HepG2 (cell line): ENCODE measurements at regions not wholly inside any gene's neighbourhood (a gene's known extent, or its start where the extent isn't known, plus 50 kb on each side); places are given as distances from the start of the nearest gene placed in this dataset.

Experiments
- ATAC-seq: fragments of 200-7000 bp; cut with Tn5 transposase; 3 replicates; pipeline ENCODE4 v1.9.1; 2020; ENCODE audit warnings: mild to moderate bottlenecking, moderate library complexity
- BruUV-seq: library from RNA; stranded (reverse); fragments of 400-500 nt; replicated peaks from 2 replicates; lab custom pipeline; 2021; lab: Mats Ljungman, UMichigan
- CTCF ChIA-PET: fragments of 300-600 bp; formaldehyde crosslinking; extraction: SDS; loops from one replicate; lab custom pipeline; 2021; ENCODE audit warnings: low total read pairs, inconsistent platforms, low intra/inter-chr PET ratio; lab: Yijun Ruan, JAX
- POLR2A ChIA-PET: fragments of 350-600 bp; sonication (Branson Sonifier 250); formaldehyde crosslinking; loops from one replicate; lab custom pipeline; 2020; ENCODE audit warnings: antibody characterized with exemption, inconsistent platforms; lab: Yijun Ruan, JAX
- DNase-seq: peaks from one replicate; pipeline ENCODE4 v3.0.0-alpha.2; 2015; ENCODE audit warnings: low spot score
- FAIRE-seq: peaks from 3 replicates; lab custom pipeline; 2011; peaks lifted over from hg19 to GRCh38; lab: Jason Lieb, UNC
- H2AFZ ChIP-seq: one replicate; pipeline ENCODE4 v1.6.1; 2011; ENCODE audit warnings: low read length, inconsistent platforms
- H3K27ac ChIP-seq: fragments of 300-600 bp; 3 replicates; pipeline ENCODE4 v1.8.0; 2011; ENCODE audit warnings: mixed run types, mild to moderate bottlenecking, mixed read lengths, low read length, inconsistent platforms; ENCODE audit not compliant: insufficient read depth; ENCODE audit errors: extremely low read length
- H3K27me3 ChIP-seq, 2 experiments: fragments of 200-600 bp in 1 of 2; 2 replicates in 1 of 2; 3 replicates in 1 of 2; pipeline versions ENCODE4 v1.6.0 to v1.8.0; 2011; ENCODE audit warnings: low read length in 2 of 2, mild to moderate bottlenecking in 2 of 2, moderate library complexity in 2 of 2, inconsistent platforms in 1 of 2; ENCODE audit not compliant: insufficient read depth in 2 of 2, control insufficient read depth in 1 of 2
- H3K36me3 ChIP-seq, 2 experiments: fragments of 200-600 bp in 1 of 2; replicated peaks in 1 of 2; 2 replicates in 1 of 2; 3 replicates in 1 of 2; pipeline versions ENCODE4 v1.5.1 to v1.8.0; 2011; ENCODE audit warnings: low read length in 2 of 2, inconsistent platforms in 1 of 2; ENCODE audit not compliant: insufficient read depth in 2 of 2, control insufficient read depth in 1 of 2
- H3K4me1 ChIP-seq: 2 replicates; pipeline ENCODE4 v1.5.1; 2012; ENCODE audit warnings: low read length, inconsistent platforms; ENCODE audit not compliant: insufficient read depth
- H3K4me2 ChIP-seq: 2 replicates; pipeline ENCODE4 v1.6.0; 2011; ENCODE audit warnings: low read depth, low read length, inconsistent platforms
- H3K4me3 ChIP-seq, 3 experiments: fragments of 200-600 bp in 1 of 3; sonication (generic), shearing (Covaris generic) in 1 of 3; replicated peaks in 1 of 3; 2 replicates each; pipeline ENCODE4 v1.5.1; 2011 to 2016; ENCODE audit warnings: low read length in 3 of 3, inconsistent platforms in 2 of 3, low read depth in 2 of 3, mild to moderate bottlenecking in 2 of 3, control low read depth in 1 of 3, mixed read lengths in 1 of 3; ENCODE audit not compliant: insufficient read depth in 1 of 3
- H3K79me2 ChIP-seq: one replicate; pipeline ENCODE4 v1.6.1; 2011; ENCODE audit warnings: low read length, inconsistent platforms; ENCODE audit not compliant: insufficient read depth
- H3K9ac ChIP-seq: 2 replicates; pipeline ENCODE4 v1.6.0; 2011; ENCODE audit warnings: mild to moderate bottlenecking, low read depth, low read length, inconsistent platforms; ENCODE audit not compliant: insufficient read depth
- H3K9me3 ChIP-seq: 2 replicates; pipeline ENCODE4 v1.5.1; 2012; ENCODE audit warnings: mild to moderate bottlenecking, low read length
- H4K20me1 ChIP-seq: 2 replicates; pipeline ENCODE4 v1.6.0; 2011; ENCODE audit warnings: inconsistent platforms, mild to moderate bottlenecking, low read length, moderate library complexity; ENCODE audit not compliant: insufficient read depth
- BRD4 ChIP-seq: sonication (generic); formaldehyde crosslinking; IDR thresholded peaks from 2 replicates; pipeline ENCODE4 v1.4.0; 2020; ENCODE audit warnings: missing genetic modification reagents
- DMAP1 ChIP-seq: IDR thresholded peaks from 2 replicates; pipeline ENCODE4 v1.6.1; 2016
- DMTF1 ChIP-seq: sonication (generic); formaldehyde crosslinking; IDR thresholded peaks from 2 replicates; pipeline ENCODE4 v1.4.0; 2020; ENCODE audit warnings: mild to moderate bottlenecking, missing genetic modification reagents
- HMG20A ChIP-seq: IDR thresholded peaks from 2 replicates; pipeline ENCODE4 v1.6.1; 2016; ENCODE audit warnings: borderline replicate concordance
- HOXA3 ChIP-seq: sonication (generic); formaldehyde crosslinking; IDR thresholded peaks from 2 replicates; pipeline ENCODE4 v1.5.0; 2020; ENCODE audit warnings: missing genetic modification reagents
- MED8 ChIP-seq: sonication (generic); formaldehyde crosslinking; IDR thresholded peaks from 2 replicates; pipeline ENCODE4 v1.8.1; 2023; ENCODE audit warnings: mild to moderate bottlenecking, missing genetic modification reagents; ENCODE audit not compliant: insufficient replicate concordance
- NFKBIZ ChIP-seq: IDR thresholded peaks from 2 replicates; pipeline ENCODE4 v1.6.1; 2018; ENCODE audit warnings: missing genetic modification reagents, missing compliant biosample characterization
- PITX1 ChIP-seq: sonication (generic); formaldehyde crosslinking; IDR thresholded peaks from 2 replicates; pipeline ENCODE4 v1.5.1; 2020; ENCODE audit warnings: mild to moderate bottlenecking, missing genetic modification reagents
- SP2 ChIP-seq: sonication (generic); formaldehyde crosslinking; IDR thresholded peaks from 2 replicates; pipeline ENCODE4 v1.5.1; 2020; ENCODE audit warnings: mild to moderate bottlenecking, missing genetic modification reagents
- SUZ12 ChIP-seq: fragments of 150-350 bp; IDR thresholded peaks from 2 replicates; pipeline ENCODE4 v1.6.1; 2014; ENCODE audit warnings: low read depth, low read length
- TCF12 ChIP-seq, 2 experiments: fragments of 450-650 bp in 1 of 2; sonication (generic) in 1 of 2; formaldehyde crosslinking in 1 of 2; IDR thresholded peaks; 2 replicates each; pipeline versions ENCODE4 v1.6.1 to v1.8.0; 2017 to 2022; ENCODE audit warnings: antibody characterized with exemption in 1 of 2, mild to moderate bottlenecking in 1 of 2, missing genetic modification reagents in 1 of 2, moderate library complexity in 1 of 2
- TCF7L2 ChIP-seq: IDR thresholded peaks from 2 replicates; pipeline ENCODE4 v1.6.1; 2011; ENCODE audit warnings: mild to moderate bottlenecking, low read depth, low read length, moderate library complexity
- U2AF2 ChIP-seq: fragments of 200-400 bp; formaldehyde crosslinking; IDR thresholded peaks from 2 replicates; pipeline ENCODE4 v1.6.1; 2017; ENCODE audit warnings: low read depth, mild to moderate bottlenecking, low read length
- ZNF12 ChIP-seq: sonication (generic); formaldehyde crosslinking; IDR thresholded peaks from 2 replicates; pipeline ENCODE4 v1.5.0; 2020; ENCODE audit warnings: missing genetic modification reagents
- ZNF577 ChIP-seq: sonication (generic); formaldehyde crosslinking; IDR thresholded peaks from 2 replicates; pipeline ENCODE4 v1.4.0; 2020; ENCODE audit warnings: mild to moderate bottlenecking, low read depth, missing genetic modification reagents, borderline replicate concordance
- ZNF616 ChIP-seq: sonication (generic); formaldehyde crosslinking; IDR thresholded peaks from 2 replicates; pipeline ENCODE4 v1.5.0; 2020; ENCODE audit warnings: low read depth, mild to moderate bottlenecking, missing genetic modification reagents
- ZNF83 ChIP-seq: sonication (generic); formaldehyde crosslinking; IDR thresholded peaks from 2 replicates; pipeline ENCODE4 v1.4.0; 2020; ENCODE audit warnings: missing genetic modification reagents, mild to moderate bottlenecking, borderline replicate concordance
- ZUFSP ChIP-seq: sonication (generic); formaldehyde crosslinking; IDR thresholded peaks from 2 replicates; pipeline ENCODE4 v1.9.0; 2021; ENCODE audit warnings: missing genetic modification reagents, mild to moderate bottlenecking, borderline replicate concordance
- WGBS: methylation state at CpG from one replicate; pipeline ENCODE4 v1.1.6; 2017; ENCODE audit warnings: low lambda C conversion rate; 5-methylcytosine and 5-hydroxymethylcytosine counted together
- in situ Hi-C: cut with HindIII; loops from 2 replicates; pipeline ENCODE4 v1.10.0; 2017; ENCODE audit warnings: low pct_unique_long_range_greater_than_20kb; ENCODE audit not compliant: extremely low pct_ligation_motif_present
- intact Hi-C: fragments of 100-400 bp; cut with micrococcal nuclease; formaldehyde crosslinking; loops from one replicate; pipeline ENCODE4 v1.10.0; 2022; ENCODE audit not compliant: unreplicated experiment

GRCh38 chr13:89701913-89702312 is 1645.6 kb upstream of the MIR17HG start:
- H3K36me3 ChIP-seq = no peaks in the 10 kb centered on the region
- no peaks in the 10 kb centered on the region for H3K4me1 ChIP-seq
- DNase-seq = no peak
- H3K27me3 ChIP-seq = no peaks in the 10 kb centered on the region
- CTCF ChIA-PET = no interaction called here
- H3K9me3 ChIP-seq = no peaks in the 10 kb centered on the region
- no peak overlapping the region for H3K4me3 ChIP-seq
- no TSS peak for BruUV-seq
- H4K20me1 ChIP-seq = no peaks in the 10 kb centered on the region
- ATAC-seq = no peak
- H3K79me2 ChIP-seq = no peaks in the 10 kb centered on the region
- no peak overlapping the region for H3K9ac ChIP-seq
- POLR2A ChIA-PET = no interaction called here
- H3K27ac ChIP-seq = no peak overlapping the region
- no peak overlapping the region for H2AFZ ChIP-seq
- H3K4me2 ChIP-seq = no peak overlapping the region
- 30% methylated on average over 9 of the region's 9 CpGs for WGBS
- in situ Hi-C loops = no loop called here
- TF ChIP-seq TCF7L2 (no peak), HMG20A (no peak), ZNF12 (CRISPR knock-in tag) (no peak), NFKBIZ (CRISPR knock-in tag) (no peak), ZNF577 (CRISPR knock-in tag) (no peak), PITX1 (no peak), ZUFSP (no peak), TCF12 (IDR thresholded peaks at IDR 0.05) (no peak), TCF12 (CRISPR knock-in tag; IDR thresholded peaks at IDR 0.05) (no peak), ZNF616 (no peak), MED8 (CRISPR knock-in tag) (no peak), ZNF83 (CRISPR knock-in tag) (no peak), SUZ12 (no peak), DMTF1 (CRISPR knock-in tag) (no peak), SP2 (CRISPR knock-in tag) (no peak), BRD4 (CRISPR knock-in tag) (no peak), HOXA3 (CRISPR knock-in tag) (no peak), U2AF2 (no peak), DMAP1 (CRISPR knock-in tag) (no peak)
- FAIRE-seq = no peak
- intact Hi-C loops = no loop called here
